GOT3 (cell line): ENCODE measurements at regions not wholly inside any gene's neighbourhood (a gene's known extent, or its start where the extent isn't known, plus 50 kb on each side); places are given as distances from the start of the nearest gene placed in this dataset.

Source experiments
- DNase-seq: peaks from one replicate; lab custom pipeline; 2025; ENCODE audit warnings: mixed read lengths; lab: John Stamatoyannopoulos, UW

DNA sequence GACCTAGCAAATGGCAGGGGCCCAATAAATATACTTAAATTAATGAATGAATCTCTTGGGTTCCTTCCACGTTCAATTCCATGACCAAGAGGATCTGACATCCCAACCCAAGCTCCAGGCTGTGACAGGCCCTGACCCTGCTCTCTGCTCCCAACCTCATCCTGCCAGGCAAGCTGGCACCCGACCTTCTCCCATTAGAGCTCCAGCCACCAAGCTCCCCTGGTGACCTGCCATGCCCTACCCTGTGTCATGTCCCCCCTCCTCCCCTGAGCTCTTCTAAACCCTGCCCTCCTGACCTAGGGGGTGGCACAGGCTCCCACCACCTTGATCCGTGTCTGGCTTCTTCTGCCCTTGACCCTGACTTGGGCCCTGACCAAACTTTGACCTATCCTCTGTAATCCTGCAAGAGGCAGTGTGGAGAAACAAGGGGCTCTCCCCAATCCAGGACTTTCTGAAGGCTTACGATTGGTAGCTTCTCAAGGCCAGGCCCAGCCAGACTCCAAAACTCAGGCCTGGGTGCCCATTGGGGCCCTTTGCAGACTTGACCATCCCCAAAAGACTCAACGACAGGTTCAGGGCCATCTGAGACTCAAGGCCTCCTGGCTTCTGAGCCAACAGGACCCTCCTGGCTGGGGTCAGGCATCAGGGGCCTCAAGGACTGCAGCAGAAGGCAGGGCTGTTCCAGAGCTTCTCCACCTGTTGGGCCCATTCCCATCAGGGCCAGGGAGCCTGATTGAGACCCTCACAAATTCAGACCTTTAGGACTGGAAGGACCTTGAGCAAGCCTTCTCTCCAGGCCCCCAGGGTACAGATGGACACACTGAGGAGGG lies 249.0 kb downstream of the PTPRU start:
- no peak for DNase-seq

DNA sequence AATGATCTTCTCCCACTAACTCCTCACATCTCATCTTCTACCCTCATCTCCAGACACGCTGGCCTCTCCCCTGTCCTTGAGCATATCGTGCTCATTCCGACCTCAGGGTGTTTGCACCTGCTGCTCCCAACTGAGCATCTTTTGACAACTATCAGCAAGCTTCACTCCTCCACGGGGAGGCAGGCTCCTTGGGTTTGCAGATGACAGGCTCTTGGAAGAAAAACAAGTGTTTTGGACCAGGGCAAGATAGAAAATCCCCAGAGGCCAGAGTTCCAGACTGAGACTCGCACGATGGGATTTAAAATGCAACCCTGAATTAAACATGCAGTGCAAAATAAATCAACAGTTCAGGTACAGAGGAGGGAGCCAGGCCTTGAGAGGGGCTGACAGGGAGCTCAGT lies 246.7 kb downstream of the PTPRU start:
- no peak for DNase-seq

DNA sequence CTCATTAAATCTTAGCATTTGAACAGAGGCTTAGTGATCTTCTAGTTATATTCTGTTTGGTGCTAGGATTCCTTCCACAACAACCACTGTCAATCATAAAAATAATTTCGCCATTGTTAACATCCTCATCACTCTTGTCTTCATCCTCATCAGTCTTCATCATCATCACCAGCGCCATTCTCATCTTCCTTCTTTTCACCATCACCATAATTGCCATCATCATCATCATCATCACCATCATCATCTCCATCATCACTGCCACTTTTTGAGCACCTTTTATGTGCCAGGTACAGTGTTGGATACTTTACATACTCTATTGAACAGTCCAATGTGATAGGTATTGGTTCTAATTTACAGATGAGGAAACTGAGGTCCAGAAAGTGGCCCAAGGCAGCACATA lies 245.7 kb downstream of the PTPRU start:
- DNase-seq = no peak

DNA sequence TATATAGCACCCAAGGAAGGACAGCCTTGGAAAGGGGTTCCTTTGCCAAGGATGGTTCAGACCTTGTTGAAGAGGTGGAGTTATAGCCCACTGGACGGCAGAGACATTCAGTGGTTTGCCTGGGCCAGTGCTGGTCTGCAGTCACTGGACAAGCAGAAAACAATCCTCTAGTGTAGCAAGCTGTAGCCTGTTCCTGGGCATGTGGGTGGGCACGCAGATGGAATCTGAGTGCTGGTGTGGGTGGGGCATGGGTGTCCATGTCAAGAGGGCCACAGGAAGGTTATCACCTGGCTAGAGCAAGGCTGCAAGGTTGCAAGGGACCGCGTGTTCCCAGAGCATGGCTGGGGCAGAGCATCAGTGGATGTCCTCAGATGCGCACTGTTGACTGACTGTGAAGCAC lies 244.7 kb downstream of the PTPRU start:
- no peak for DNase-seq

DNA sequence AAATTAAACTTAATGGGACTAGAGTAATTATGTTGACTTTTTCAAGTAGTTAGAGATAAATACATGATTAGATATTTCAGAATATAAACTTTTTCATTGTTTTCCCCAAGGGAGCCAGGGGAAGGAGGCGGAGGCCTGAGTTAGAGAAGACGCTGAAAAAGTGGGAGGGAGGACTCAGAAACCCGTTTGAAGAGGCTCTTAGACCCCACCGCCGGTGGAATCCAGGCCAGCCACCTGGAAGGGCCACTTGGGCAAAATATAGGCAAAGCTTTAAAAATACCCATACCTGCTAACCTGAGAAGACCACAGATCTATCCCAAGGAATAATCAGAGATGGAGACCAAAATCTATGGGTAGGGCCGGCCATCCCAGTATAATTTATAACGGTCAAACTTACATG lies 242.6 kb downstream of the PTPRU start:
- no peak for DNase-seq

DNA sequence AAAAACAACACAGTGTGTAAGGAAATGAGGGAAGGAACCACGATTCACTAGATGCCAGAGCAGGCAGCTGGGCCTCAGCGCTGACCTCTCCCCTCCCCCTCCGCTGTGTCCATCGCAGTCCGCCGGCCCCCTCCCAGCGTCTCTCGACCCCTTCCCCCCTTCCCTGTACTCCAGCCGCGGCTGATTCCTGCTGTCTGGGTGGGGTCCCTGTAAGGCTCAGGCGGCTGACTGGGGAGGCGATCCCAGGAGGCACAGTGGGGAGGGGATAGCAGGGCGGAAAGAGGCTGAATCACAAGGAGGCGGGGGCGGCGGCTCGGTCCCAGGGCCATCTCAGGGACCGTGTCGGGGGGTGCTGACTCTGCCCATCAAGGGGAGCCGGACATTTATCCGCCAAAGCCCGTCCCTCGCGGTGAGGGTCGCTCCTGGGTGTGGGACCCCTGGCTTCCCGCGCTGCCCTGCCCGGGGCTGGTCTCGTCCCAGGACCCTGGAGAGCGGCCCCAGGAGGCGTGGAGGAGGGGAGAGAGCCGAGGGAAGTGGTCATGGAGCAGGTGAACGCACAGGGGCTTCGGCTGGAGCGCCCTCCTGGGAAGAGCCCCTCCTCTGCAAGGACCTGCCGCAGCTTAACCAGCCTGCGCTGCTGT lies 241.9 kb downstream of the PTPRU start:
- DNase-seq = no peak

DNA sequence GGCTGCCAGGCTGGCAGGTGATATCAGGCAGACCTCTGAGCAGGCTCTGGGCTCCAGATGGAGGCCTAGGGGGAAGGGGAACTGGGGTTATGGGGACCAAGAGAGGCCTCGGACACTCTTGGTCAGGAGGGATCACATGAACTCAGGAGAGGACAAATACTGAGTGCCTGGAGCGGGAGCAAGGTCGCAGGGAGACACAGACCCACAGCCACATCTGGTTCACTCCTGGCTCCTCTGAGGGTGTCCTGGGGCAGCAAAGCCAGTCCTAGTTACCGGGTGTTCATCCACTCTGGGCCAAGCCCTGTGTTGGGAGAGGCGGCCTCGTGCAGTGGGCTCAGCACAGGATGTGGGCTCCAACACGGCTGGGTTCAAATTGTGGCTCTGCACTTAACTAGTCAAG lies 239.0 kb downstream of the PTPRU start:
- DNase-seq = no peak

DNA sequence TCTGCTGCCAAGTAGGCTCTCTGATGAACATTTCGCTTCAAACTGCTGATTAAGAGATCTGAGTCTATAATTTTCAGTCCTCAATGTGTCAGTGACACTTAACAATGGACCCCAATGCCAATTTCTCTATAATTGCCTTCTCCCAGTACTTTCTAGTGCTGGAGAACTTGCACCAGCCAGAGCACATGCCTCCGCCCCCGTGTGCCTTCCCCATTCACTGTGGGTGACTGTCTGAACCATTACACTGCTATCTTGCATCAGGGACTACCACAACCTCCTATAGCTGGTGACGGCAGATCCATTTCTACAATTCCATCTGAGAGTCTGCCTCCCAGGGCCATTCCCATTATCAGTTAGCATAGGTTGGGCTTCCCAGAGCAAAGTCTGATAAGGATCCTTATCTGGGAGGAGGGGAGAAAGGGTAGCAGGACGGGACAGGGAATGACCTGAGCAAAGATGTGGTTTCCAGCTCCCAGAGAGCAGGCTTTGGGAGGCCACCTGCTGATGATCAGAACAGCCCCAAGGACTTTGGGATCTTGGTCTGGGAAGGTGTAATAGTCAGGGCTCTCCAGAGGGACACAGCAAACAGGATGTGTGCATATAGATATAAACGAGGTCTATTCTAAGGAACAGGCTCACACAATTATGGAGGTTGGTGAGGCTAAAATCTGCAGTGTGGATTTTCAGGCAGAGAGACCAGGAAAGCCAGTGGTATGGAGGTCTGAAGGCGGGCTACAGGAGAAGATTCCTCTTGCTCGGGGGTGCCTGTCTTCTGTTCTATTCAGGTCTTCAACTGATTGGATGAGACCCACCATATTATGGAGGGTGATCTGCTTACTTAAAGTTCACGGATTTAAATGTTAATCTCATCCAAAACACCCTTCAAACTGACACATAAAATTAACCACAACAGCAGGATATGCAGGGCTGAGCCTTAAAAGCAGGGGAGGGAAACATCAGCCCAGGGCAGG lies 238.2 kb downstream of the PTPRU start:
- DNase-seq = no peak

DNA sequence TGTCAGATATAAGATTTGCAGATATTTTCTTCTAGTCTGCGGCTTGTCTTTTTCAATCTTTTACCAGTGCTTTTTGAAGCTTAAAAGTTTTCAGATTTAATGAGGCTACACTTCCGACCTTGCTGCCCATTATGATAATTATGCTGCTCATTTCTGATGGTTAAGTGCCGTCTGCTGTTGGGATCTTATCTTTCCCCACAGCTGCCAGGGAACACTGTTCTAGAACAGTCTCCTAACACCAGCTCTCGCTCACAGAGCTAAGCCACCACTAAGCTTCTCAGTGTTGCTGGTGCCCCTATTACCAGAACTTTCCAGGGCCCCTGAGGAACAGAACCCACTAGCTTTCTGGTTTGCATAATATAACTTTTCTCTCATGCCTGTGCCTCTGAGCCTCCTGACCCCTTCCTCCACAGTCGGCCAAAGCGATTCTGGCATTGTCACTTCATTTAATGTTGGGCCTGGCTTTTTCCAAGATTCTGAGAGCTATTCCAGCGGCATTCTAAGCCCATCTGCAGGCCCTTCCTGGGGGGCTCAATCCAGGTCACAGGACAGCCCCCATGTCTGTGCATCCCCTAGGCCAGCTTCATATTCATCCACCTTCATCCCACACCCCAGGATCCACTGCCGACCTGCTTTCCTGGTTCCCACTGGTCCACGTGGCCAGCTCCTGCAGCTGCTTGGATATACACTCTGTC lies 237.0 kb downstream of the PTPRU start:
- DNase-seq = no peak

DNA sequence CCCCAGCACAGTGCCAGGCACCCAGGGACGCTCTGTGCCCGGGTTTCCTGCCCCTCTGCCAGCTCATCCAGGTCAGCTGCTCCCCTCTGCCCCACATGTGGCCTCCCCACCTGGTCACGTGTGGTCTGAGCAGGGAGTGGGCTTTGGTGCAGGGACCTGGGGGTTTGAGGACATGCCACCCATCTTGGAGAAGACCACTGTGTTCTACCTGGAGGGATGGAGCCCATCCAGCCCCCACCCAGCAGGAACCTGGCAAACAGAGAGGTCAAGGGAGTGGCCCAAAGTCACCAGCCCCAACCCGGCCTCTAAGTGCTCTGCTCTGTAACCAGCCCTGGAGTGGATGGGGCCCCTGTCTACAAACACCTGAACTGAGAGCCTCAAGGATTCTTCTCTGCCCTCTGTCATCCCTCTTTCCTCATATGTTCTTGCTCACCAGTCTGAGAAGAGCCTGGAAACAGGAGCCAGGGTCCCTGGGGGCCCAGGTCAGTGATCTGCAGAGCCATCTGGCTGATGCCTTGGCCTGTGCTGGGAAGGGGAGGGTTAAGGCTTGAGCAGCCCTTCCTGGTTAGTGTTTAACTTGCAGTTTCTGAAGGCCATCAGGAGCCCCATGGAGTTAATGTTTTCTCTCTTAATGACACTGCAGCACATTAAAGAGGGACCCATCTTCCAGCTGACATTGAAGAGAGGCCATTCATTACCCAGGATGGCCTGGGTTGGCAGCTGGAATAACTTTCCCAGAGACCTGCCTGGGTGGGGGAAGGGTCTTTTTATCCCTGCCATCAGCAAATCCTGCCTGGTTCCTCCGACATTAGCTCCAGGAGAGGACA lies 235.4 kb downstream of the PTPRU start:
- no peak for DNase-seq

DNA sequence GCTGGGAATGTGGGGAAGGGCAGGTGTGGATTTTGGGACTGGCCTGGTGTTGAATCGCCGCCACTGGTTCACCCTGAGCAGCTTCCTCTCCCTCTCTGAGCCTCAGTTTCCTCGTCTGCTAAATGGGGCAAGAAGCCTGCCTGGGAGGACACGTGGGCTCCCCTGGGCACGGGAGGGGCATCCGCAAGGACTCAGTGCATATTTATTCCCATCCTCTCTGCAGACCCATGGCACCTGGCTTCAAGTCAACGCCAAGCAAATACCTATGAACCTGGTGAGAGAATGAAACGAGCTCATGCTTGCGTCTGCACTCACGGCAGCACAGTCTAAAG lies 234.4 kb downstream of the PTPRU start:
- DNase-seq = no peak

DNA sequence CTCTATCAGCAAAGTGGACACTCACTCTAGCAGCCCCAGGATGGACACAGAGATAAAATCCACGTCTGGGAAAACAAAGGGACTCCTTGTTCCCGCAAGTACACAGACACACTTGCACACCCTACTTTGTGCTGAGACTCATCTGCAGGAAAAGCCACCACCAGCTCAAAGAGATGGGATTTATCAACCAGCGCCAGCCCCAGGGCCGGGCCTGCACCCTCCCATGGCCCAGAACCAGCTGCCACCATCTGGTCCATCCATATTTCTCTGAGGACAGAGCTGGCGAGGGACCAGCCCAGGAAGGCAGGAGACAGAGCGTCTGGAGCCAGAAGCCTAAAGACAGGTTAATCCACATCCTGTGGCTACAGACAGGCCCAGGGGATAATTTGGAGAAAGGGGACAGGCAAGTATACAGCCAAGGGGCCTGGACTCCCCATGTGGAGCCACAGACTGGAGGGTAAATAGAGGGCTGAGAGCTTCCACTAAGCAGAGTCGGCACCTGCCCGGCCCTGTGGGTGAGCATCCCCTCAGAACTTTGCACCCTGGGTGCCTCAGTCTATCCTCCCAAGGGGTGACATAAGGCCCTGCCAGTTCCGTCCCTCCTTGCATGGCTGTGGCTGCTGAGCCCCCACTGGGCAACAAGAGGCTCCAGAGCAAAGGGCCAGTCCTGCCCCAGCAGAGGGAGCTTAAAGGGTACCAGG lies 233.9 kb downstream of the PTPRU start:
- DNase-seq = no peak

DNA sequence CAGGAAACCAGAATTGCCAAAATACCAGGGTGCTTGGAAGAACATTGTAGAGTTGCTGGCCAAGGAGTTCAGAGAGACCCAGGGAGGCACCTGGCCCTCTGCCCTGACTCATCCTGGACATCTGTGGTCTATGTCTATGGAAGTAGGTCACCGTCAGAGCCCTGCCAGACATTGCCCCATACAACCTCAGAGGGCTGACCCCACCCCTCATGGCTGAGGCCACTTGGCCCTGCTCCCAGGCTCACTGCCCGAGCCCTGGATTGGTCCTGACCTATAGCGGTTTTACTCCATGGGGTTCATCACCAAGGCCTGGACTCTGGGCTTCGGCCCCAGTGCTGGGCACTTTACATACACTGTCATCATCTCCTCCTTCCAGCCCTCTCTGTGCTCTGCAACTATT lies 233.1 kb downstream of the PTPRU start:
- no peak for DNase-seq

DNA sequence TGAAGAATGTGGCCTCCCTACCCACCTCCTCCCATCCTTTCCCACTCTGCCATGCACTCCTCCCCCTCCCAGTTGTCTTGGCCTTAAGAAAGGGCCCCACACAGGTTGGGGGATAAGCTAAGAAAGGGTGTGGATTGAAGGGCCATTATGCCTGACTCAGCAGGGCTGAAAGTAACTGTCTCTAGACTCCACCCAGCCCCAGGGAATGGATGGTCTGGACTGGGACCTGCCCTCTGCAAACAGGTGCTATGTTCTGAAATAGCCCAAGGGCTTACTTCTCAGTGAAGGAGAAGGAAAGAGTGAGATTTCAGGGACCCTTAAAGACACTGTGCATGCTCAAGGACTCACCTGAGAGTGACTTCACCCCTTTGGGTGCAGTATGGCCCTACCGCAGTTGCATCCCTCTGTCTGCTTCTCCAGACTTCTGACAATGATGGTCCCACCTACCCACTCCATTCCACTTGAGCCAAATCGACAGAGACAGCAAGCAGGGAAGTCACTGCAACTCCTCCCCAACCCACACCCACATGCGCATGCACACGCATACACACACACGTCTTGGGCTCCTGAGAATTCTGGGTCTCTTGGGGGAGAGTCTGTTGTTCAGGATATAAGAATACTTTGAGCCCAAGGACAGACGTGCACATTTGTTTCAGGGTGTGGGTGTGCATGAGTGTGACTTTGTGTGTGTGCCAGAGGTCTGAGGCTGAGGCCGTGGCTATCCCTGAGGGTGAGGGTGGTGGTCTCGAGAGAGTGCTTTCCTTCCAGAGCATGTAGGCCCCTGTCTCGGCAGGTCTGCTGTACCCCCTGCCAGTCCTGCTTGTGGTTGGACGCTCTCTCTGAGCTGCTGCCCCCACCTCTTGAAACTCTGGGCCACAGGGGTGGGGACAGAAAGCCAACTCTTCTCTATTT lies 231.9 kb downstream of the PTPRU start:
- no peak for DNase-seq

DNA sequence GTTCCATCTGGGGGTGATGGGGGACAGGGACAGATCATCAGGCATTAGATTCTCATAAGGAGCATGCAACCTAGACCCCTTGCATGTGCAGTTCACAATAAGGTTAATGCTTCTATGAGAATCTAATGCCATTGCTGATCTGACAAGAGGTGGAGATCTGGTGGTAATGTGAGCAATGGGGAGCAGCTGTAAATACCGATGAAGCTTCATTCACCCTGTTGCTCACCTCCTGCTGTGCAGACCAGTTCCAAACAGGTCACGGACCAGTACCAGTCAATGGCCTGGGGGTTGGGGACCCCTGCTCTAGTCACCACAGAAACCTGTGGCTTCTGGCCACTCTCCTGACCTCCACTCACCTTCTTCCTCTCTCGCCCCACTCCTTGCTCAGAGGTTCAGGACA lies 229.9 kb downstream of the PTPRU start:
- no peak for DNase-seq

DNA sequence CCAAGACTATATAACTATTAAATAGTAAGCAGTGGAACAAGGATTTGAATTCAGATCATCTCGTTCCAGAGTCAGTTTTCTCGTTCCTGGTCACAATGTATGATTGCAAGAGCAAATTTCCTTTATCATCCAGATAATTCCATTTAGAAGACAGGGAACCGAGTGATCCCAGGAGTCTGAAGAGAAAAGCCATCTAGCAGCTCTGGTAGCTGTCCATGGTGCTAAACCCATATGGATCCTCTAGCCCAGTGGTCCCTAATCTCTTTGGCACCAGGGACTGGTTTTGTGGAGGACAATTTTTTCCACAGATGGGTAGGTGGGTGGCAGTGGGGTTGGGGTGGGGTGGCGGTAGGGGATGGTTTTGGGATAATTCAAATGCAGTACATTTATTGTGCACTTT lies 229.4 kb downstream of the PTPRU start:
- no peak for DNase-seq

DNA sequence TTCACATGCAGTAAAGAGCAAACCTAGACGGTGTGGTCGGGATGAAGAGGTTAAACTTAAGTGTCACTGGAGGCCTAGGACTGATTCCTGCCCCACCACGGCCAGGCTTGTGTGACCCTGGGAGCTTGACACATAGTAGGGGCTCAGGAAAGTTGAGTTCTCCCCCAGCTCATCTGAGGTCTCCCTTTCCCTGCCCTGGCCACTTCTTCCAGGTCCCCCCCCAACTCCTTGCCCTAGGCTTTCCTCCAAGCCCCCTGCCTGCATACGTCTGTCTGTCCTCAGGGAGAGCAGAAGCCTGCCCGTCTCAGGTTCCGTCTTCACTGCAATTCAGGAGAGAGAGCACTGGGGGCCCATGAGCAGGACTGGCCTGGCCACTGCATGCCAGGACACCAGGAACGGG lies 225.8 kb downstream of the PTPRU start:
- DNase-seq = no peak

DNA sequence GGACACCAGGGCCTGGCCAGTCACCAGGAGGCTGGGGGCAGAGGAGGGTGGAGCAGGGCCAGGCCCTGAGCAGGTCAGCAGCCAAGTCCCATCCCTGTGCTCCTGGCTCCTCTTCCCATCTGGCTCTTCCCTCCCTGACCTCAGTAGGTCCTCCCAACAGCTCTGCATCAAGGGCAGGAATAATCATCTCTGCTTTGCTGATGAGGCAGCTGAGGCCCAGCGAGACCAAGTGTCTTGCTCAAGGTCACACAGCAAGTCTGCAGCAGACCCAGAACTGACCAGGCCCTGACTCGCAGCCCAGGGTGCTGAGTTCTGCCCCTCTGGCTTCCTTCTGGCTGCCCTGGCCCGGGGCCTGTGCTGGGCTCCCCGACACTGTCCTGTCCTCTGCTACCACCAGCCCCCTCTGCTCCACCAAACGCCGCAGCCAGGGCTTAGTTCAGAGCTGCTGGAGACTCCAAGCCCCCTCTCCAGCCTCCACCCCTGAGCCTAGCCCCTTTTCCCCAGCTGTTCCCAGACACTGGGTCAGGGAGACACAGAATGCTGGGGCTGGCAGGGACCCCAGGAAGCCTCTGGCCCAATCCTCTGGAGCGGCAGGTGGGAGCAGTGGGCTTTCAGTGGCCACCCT lies 224.9 kb downstream of the PTPRU start:
- no peak for DNase-seq

DNA sequence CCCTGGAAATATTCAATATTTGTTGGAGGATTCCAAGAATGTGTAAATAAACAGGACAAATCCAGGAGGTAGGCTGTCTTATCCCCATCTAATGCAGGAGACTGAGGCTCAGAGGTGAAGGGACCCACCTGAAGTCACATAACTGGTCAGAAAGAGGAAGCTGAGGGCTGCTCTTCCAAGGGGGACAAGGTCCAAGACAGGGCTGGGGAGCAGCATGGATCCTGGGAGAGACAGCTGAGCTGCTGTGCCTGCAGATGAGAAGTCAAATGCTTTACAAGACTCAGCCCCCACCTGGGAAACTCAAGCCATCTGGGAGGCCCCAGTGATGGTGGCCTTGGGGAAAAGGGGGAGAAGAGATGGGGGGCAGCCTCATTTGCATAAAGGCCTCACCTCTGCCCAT lies 224.4 kb downstream of the PTPRU start:
- DNase-seq = no peak
